Caco-2 (cell line): ENCODE measurements at regions not wholly inside any gene's neighbourhood (a gene's known extent, or its start where the extent isn't known, plus 50 kb on each side); places are given as distances from the start of the nearest gene placed in this dataset.

Experiments used
- BruUV-seq: library from RNA; stranded (reverse); fragments of 400-500 nt; replicated peaks from 2 replicates; lab custom pipeline; 2021; lab: Mats Ljungman, UMichigan
- CTCF ChIA-PET: fragments of 300-600 bp; sonication (Branson Sonifier 250); formaldehyde crosslinking; loops from one replicate; lab custom pipeline; 2022; ENCODE audit warnings: antibody characterized with exemption; lab: Charles Lee
- POLR2A ChIA-PET: fragments of 300-600 bp; sonication (Branson Sonifier 250); formaldehyde crosslinking; loops from one replicate; lab custom pipeline; 2022; ENCODE audit warnings: antibody characterized with exemption; lab: Charles Lee
- DNase-seq, 2 experiments: peaks; one replicate each; pipeline versions ENCODE4 v3.0.0 to v3.0.0-alpha.2; 2020 to 2022
- H3K27me3 ChIP-seq: replicated peaks from 2 replicates; pipeline ENCODE4 v1.6.0; 2011; ENCODE audit warnings: low read length; ENCODE audit not compliant: control insufficient read depth, insufficient read depth
- H3K36me3 ChIP-seq: 2 replicates; pipeline ENCODE4 v1.5.1; 2011; ENCODE audit warnings: low read length; ENCODE audit not compliant: control insufficient read depth, insufficient read depth
- H3K4me1 ChIP-seq: fragments of 250-450 bp; sonication (Bioruptor Pico); 2 replicates; pipeline ENCODE4 v1.5.1; 2020; ENCODE audit warnings: mild to moderate bottlenecking
- H3K4me3 ChIP-seq: 2 replicates; pipeline ENCODE4 v1.5.1; 2011; ENCODE audit warnings: low read depth, mild to moderate bottlenecking, control low read depth, low read length
- H3K9me3 ChIP-seq: fragments of 250-450 bp; sonication (Bioruptor Pico); 2 replicates; pipeline ENCODE4 v1.5.1; 2020; ENCODE audit warnings: mild to moderate bottlenecking, moderate library complexity
- H3K27ac Mint-ChIP-seq: one replicate; pipeline ENCODE4 v1.8.0; 2022; ENCODE audit warnings: mixed read lengths; ENCODE audit not compliant: unreplicated experiment
- H3K27me3 Mint-ChIP-seq: one replicate; pipeline ENCODE4 v1.8.0; 2022; ENCODE audit warnings: mixed read lengths; ENCODE audit not compliant: insufficient read depth, unreplicated experiment
- H3K36me3 Mint-ChIP-seq: one replicate; pipeline ENCODE4 v1.8.0; 2022; ENCODE audit warnings: mild to moderate bottlenecking, mixed read lengths; ENCODE audit not compliant: insufficient read depth, unreplicated experiment
- H3K4me1 Mint-ChIP-seq: one replicate; pipeline ENCODE4 v1.8.0; 2022; ENCODE audit warnings: low read depth, mixed read lengths; ENCODE audit not compliant: unreplicated experiment
- H3K4me3 Mint-ChIP-seq: one replicate; pipeline ENCODE4 v1.8.0; 2022; ENCODE audit warnings: mild to moderate bottlenecking, moderate library complexity, mixed read lengths; ENCODE audit not compliant: unreplicated experiment
- H3K9me3 Mint-ChIP-seq: one replicate; pipeline ENCODE4 v1.8.0; 2022; ENCODE audit warnings: mixed read lengths; ENCODE audit not compliant: unreplicated experiment
- CTCF ChIP-seq, 2 experiments: fragments of 200-600 bp in 1 of 2; IDR thresholded peaks; 1 replicate in 1 of 2; 2 replicates in 1 of 2; pipeline versions ENCODE4 v1.5.1 to v1.8.0; 2011 to 2022; ENCODE audit warnings: antibody characterized with exemption in 1 of 2, control low read depth in 1 of 2, inconsistent platforms in 1 of 2, low read depth in 1 of 2, low read length in 1 of 2, mild to moderate bottlenecking in 1 of 2, moderate library complexity in 1 of 2; ENCODE audit not compliant: insufficient read depth in 1 of 2, severe bottlenecking in 1 of 2, unreplicated experiment in 1 of 2
- intact Hi-C: fragments of 100-400 bp; cut with micrococcal nuclease; formaldehyde crosslinking; loops from one replicate; pipeline ENCODE4 v1.10.0; 2022; ENCODE audit not compliant: unreplicated experiment

GRCh38 chr1:166221316-166221715, 54.5 kb upstream of the FAM78B start:
- no peak for DNase-seq
- ChIA-PET POLR2A (no interaction called here), CTCF (no interaction called here)
- Histone ChIP-seq H3K9me3 (no peaks in the 10 kb centered on the region), H3K27me3 (no peaks in the 10 kb centered on the region), H3K4me3 (no peak overlapping the region), H3K4me1 (no peaks in the 10 kb centered on the region), H3K36me3 (no peaks in the 10 kb centered on the region)
- Mint-ChIP-seq H3K4me3 (no peak overlapping the region), H3K27ac (no peak overlapping the region), H3K27me3 (no peaks in the 10 kb centered on the region), H3K4me1 (no peaks in the 10 kb centered on the region), H3K36me3 (no peaks in the 10 kb centered on the region), H3K9me3 (peaks cover 19% of the 10 kb centered on the region)
- TF ChIP-seq CTCF (IDR thresholded peaks at IDR 0.05; ENCODE audit: insufficient read depth in 1 of 2, low read depth in 1 of 2, low read length in 1 of 2, severe bottlenecking in 1 of 2, unreplicated experiment in 1 of 2) = no peak
- intact Hi-C loops = no loop called here
- no TSS peak for BruUV-seq

- no peaks in the 10 kb centered on the region for H3K9me3 Mint-ChIP-seq
- no peaks in the 10 kb centered on the region for H3K36me3 ChIP-seq
- POLR2A ChIA-PET = no interaction called here
- no peaks in the 10 kb centered on the region for H3K4me1 ChIP-seq
- CTCF ChIA-PET = no interaction called here
- H3K27me3 Mint-ChIP-seq = peaks cover 8% of the 10 kb centered on the region
- H3K27ac Mint-ChIP-seq = no peak overlapping the region
- TF ChIP-seq CTCF (IDR thresholded peaks at IDR 0.05; ENCODE audit: insufficient read depth in 1 of 2, low read depth in 1 of 2, low read length in 1 of 2, severe bottlenecking in 1 of 2, unreplicated experiment in 1 of 2) = no peak
- H3K36me3 Mint-ChIP-seq = no peaks in the 10 kb centered on the region
- intact Hi-C loops = no loop called here
- H3K9me3 ChIP-seq = no peaks in the 10 kb centered on the region; the same call in 1 of the 2 replicates
- H3K4me3 ChIP-seq = no peak overlapping the region
- no peaks in the 10 kb centered on the region for H3K27me3 ChIP-seq
- no peak for DNase-seq
- BruUV-seq = no TSS peak
- H3K4me1 Mint-ChIP-seq = no peaks in the 10 kb centered on the region
- no peak overlapping the region for H3K4me3 Mint-ChIP-seq
Measured at GRCh38 chr1:166233750-166234366, 67.1 kb upstream of the FAM78B start.

- no peak overlapping the region for H3K27ac Mint-ChIP-seq
- no peaks in the 10 kb centered on the region for H3K36me3 Mint-ChIP-seq
- intact Hi-C loops = no loop called here
- peaks cover 8% of the 10 kb centered on the region for H3K27me3 Mint-ChIP-seq
- DNase-seq = no peak
- TF ChIP-seq CTCF (IDR thresholded peaks at IDR 0.05; ENCODE audit: insufficient read depth in 1 of 2, low read depth in 1 of 2, low read length in 1 of 2, severe bottlenecking in 1 of 2, unreplicated experiment in 1 of 2) = no peak
- H3K4me1 Mint-ChIP-seq = no peaks in the 10 kb centered on the region
- H3K4me3 Mint-ChIP-seq = no peak overlapping the region
- H3K4me3 ChIP-seq = no peak overlapping the region
- POLR2A ChIA-PET = no interaction called here
- H3K4me1 ChIP-seq = no peaks in the 10 kb centered on the region
- H3K9me3 ChIP-seq = no peaks in the 10 kb centered on the region; the same call in 1 of the 2 replicates
- CTCF ChIA-PET = no interaction called here
- H3K27me3 ChIP-seq = no peaks in the 10 kb centered on the region
- no peaks in the 10 kb centered on the region for H3K36me3 ChIP-seq
- BruUV-seq = no TSS peak
- H3K9me3 Mint-ChIP-seq = no peaks in the 10 kb centered on the region
Measured at GRCh38 chr1:166235728-166236127, 68.9 kb upstream of the FAM78B start.
